Endothelial cell of umbilical vein (primary cell): ENCODE measurements at regions not wholly inside any gene's neighbourhood (a gene's known extent, or its start where the extent isn't known, plus 50 kb on each side); places are given as distances from the start of the nearest gene placed in this dataset.

Source experiments
- BruUV-seq: library from RNA; stranded (reverse); fragments of 400-500 nt; replicated peaks from 2 replicates; lab custom pipeline; 2021; lab: Mats Ljungman, UMichigan
- CTCF ChIA-PET: fragments of 300-600, 350-600 bp; sonication (Branson Sonifier 250); formaldehyde crosslinking; loops from one replicate; lab custom pipeline; 2021; ENCODE audit warnings: antibody characterized with exemption, inconsistent platforms; lab: Charles Lee
- POLR2A ChIA-PET: fragments of 300-600, 350-600 bp; sonication (Branson Sonifier 250); formaldehyde crosslinking; loops from one replicate; lab custom pipeline; 2021; ENCODE audit warnings: antibody characterized with exemption, inconsistent platforms; lab: Charles Lee
- DNase-seq: peaks from one replicate; pipeline ENCODE4 v3.0.0-alpha.2; 2011; ENCODE audit warnings: low read depth, low spot score
- FAIRE-seq: peaks from 2 replicates; lab custom pipeline; 2011; peaks lifted over from hg19 to GRCh38; lab: Jason Lieb, UNC
- H2AFZ ChIP-seq: 2 replicates; pipeline ENCODE4 v1.6.0; 2012; ENCODE audit warnings: low read depth, low read length, control low read depth, inconsistent platforms
- H3K27ac ChIP-seq: 2 replicates; pipeline ENCODE4 v1.5.1; 2011; ENCODE audit warnings: low read depth, mild to moderate bottlenecking, control low read depth, low read length, moderate library complexity; ENCODE audit not compliant: insufficient read depth
- H3K27me3 ChIP-seq, 2 experiments: 2 replicates each; pipeline versions ENCODE4 v1.6.0 to v1.6.1; 2011; ENCODE audit warnings: low read length in 2 of 2, mixed read lengths in 1 of 2; ENCODE audit not compliant: control insufficient read depth in 2 of 2, insufficient read depth in 2 of 2
- H3K36me3 ChIP-seq, 2 experiments: 2 replicates in 1 of 2; 3 replicates in 1 of 2; pipeline ENCODE4 v1.5.1; 2011; ENCODE audit warnings: low read length in 2 of 2, mild to moderate bottlenecking in 1 of 2, moderate library complexity in 1 of 2; ENCODE audit not compliant: control insufficient read depth in 2 of 2, insufficient read depth in 2 of 2; ENCODE audit errors: extremely low read depth in 1 of 2
- H3K4me1 ChIP-seq: 3 replicates; pipeline ENCODE4 v1.5.1; 2011; ENCODE audit warnings: mild to moderate bottlenecking, low read length; ENCODE audit not compliant: control insufficient read depth, insufficient read depth; ENCODE audit errors: extremely low read depth
- H3K4me2 ChIP-seq: 2 replicates; pipeline ENCODE4 v1.6.1; 2011; ENCODE audit warnings: low read length, control low read depth, mixed read lengths; ENCODE audit not compliant: insufficient read depth
- H3K4me3 ChIP-seq, 3 experiments: fragments of 200-600 bp in 1 of 3; sonication (generic), shearing (Covaris generic) in 1 of 3; replicated peaks in 1 of 3; 2 replicates each; pipeline ENCODE4 v1.5.1; 2011 to 2016; ENCODE audit warnings: control low read depth in 3 of 3, low read length in 3 of 3, mild to moderate bottlenecking in 2 of 3, inconsistent platforms in 1 of 3, low read depth in 1 of 3, moderate library complexity in 1 of 3; ENCODE audit not compliant: insufficient read depth in 1 of 3
- H3K79me2 ChIP-seq: 2 replicates; pipeline ENCODE4 v1.6.0; 2012; ENCODE audit warnings: low read length, inconsistent platforms; ENCODE audit not compliant: control insufficient read depth, insufficient read depth
- H3K9ac ChIP-seq: replicated peaks from 2 replicates; pipeline ENCODE3; 2011; ENCODE audit warnings: low read length, control low read depth; ENCODE audit not compliant: insufficient read depth; ENCODE audit errors: extremely low read depth
- H3K9me1 ChIP-seq: replicated peaks from 3 replicates; pipeline ENCODE4 v1.6.0; 2011; ENCODE audit warnings: mild to moderate bottlenecking, low read length; ENCODE audit not compliant: control insufficient read depth, insufficient read depth; ENCODE audit errors: extremely low read depth
- H3K9me3 ChIP-seq: replicated peaks from 2 replicates; pipeline ENCODE4 v1.5.1; 2012; ENCODE audit warnings: low read length, inconsistent platforms; ENCODE audit not compliant: control insufficient read depth, insufficient read depth
- H4K20me1 ChIP-seq: replicated peaks from 2 replicates; pipeline ENCODE3; 2011; ENCODE audit warnings: mild to moderate bottlenecking, low read length; ENCODE audit not compliant: control insufficient read depth, insufficient read depth; ENCODE audit errors: extremely low read depth
- GATA2 ChIP-seq: IDR thresholded peaks from 2 replicates; pipeline ENCODE4 v1.7.0; 2011; ENCODE audit warnings: low read depth, mild to moderate bottlenecking, moderate library complexity, mixed read lengths, low read length; ENCODE audit not compliant: insufficient read length, insufficient read depth
- MYC ChIP-seq: IDR thresholded peaks from one replicate; pipeline ENCODE4 v1.6.1; 2011; ENCODE audit warnings: mild to moderate bottlenecking, low read depth, low read length
- POLR2A ChIP-seq: IDR thresholded peaks from 2 replicates; pipeline ENCODE4 v1.6.1; 2012; ENCODE audit warnings: low read depth, mild to moderate bottlenecking, control low read depth, low read length
- dilution Hi-C: fragments of 300-500 bp; cut with MboI; formaldehyde crosslinking; loops from one replicate; pipeline ENCODE4 v1.15.0; 2019; ENCODE audit warnings: low sequenced_read_pairs; ENCODE audit not compliant: extremely low pct_ligation_motif_present
- intact Hi-C: fragments of 100-400 bp; cut with micrococcal nuclease; formaldehyde crosslinking; loops from one replicate; pipeline ENCODE4 v1.10.0; 2022
- TF ChIP-seq, protein P1 (sequence below): IDR thresholded peaks from 2 replicates; pipeline ENCODE4 v1.6.1; 2011; ENCODE audit not compliant: insufficient read depth, insufficient read length
- TF ChIP-seq, protein P2 (sequence below), 2 donors: IDR thresholded peaks; 1 replicate in 1 of 2; 2 replicates in 1 of 2; pipeline ENCODE4 v1.5.1; 2011; ENCODE audit warnings: low read length in 2 of 2, mild to moderate bottlenecking in 2 of 2, moderate library complexity in 2 of 2, control low read depth in 1 of 2, inconsistent platforms in 1 of 2, low read depth in 1 of 2; ENCODE audit not compliant: insufficient read depth in 1 of 2; ENCODE audit errors: extremely low read depth in 1 of 2

DNA sequence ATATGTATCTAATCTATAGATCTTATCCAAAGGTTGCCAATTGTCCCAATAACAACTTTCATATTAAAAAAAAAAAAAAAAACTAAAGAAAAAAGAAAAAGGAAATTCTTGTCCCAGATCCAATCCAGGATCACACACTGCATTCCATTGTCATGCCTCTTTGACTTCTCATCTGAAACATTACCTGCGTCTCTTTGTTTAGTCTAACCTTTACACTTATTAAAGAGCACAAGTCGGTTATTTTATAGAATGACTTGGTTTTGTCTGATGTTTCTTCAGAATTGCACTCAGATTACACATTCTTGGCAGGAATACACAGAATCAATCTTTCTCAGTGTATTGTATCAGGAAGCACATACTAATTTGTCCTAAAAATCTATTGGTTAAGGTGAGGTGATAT is 392.5 kb upstream of the KLHL29 start:
- dilution Hi-C loops: no loop called here
- H3K4me2 ChIP-seq: no peak overlapping the region
- ChIA-PET CTCF (no interaction called here), POLR2A (no interaction called here)
- DNase-seq: no peak
- H3K4me1 ChIP-seq: no peaks in the 10 kb centered on the region
- H4K20me1 ChIP-seq: no peaks in the 10 kb centered on the region
- no peaks in the 10 kb centered on the region for H3K79me2 ChIP-seq
- H3K36me3 ChIP-seq: no peaks in the 10 kb centered on the region
- BruUV-seq: no TSS peak
- H3K9me1 ChIP-seq: no peaks in the 10 kb centered on the region
- no peak overlapping the region for H3K4me3 ChIP-seq
- H3K9me3 ChIP-seq: peaks cover 2% of the 10 kb centered on the region
- H3K27me3 ChIP-seq: no peaks in the 10 kb centered on the region
- H2AFZ ChIP-seq: no peak overlapping the region
- H3K27ac ChIP-seq: no peak overlapping the region
- H3K9ac ChIP-seq: no peak overlapping the region
- no peak for TF ChIP-seq MYC
- no peak for TF ChIP-seq POLR2A
- TF ChIP-seq, protein P1, sequence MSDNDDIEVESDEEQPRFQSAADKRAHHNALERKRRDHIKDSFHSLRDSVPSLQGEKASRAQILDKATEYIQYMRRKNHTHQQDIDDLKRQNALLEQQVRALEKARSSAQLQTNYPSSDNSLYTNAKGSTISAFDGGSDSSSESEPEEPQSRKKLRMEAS: no peak
- intact Hi-C loops: no loop called here
- no peak for FAIRE-seq

- Histone ChIP-seq H3K9me1 (no peaks in the 10 kb centered on the region), H3K9ac (no peak overlapping the region), H3K4me2 (no peak overlapping the region), H3K4me3 (no peak overlapping the region), H4K20me1 (no peaks in the 10 kb centered on the region), H3K79me2 (no peaks in the 10 kb centered on the region), H3K9me3 (peaks cover 2% of the 10 kb centered on the region), H2AFZ (no peak overlapping the region), H3K4me1 (no peaks in the 10 kb centered on the region), H3K27ac (no peak overlapping the region), H3K36me3 (no peaks in the 10 kb centered on the region), H3K27me3 (no peaks in the 10 kb centered on the region)
- CTCF ChIA-PET: no interaction called here
- no TSS peak for BruUV-seq
- intact Hi-C loops (no loop called here), dilution Hi-C loops (no loop called here)
- no peak for FAIRE-seq
- no peak for DNase-seq
- TF ChIP-seq GATA2 (no peak), MYC (no peak), POLR2A (no peak)
- TF ChIP-seq, protein P2, sequence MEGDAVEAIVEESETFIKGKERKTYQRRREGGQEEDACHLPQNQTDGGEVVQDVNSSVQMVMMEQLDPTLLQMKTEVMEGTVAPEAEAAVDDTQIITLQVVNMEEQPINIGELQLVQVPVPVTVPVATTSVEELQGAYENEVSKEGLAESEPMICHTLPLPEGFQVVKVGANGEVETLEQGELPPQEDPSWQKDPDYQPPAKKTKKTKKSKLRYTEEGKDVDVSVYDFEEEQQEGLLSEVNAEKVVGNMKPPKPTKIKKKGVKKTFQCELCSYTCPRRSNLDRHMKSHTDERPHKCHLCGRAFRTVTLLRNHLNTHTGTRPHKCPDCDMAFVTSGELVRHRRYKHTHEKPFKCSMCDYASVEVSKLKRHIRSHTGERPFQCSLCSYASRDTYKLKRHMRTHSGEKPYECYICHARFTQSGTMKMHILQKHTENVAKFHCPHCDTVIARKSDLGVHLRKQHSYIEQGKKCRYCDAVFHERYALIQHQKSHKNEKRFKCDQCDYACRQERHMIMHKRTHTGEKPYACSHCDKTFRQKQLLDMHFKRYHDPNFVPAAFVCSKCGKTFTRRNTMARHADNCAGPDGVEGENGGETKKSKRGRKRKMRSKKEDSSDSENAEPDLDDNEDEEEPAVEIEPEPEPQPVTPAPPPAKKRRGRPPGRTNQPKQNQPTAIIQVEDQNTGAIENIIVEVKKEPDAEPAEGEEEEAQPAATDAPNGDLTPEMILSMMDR (IDR thresholded peaks at IDR 0.05; ENCODE audit: extremely low read depth in 1 of 2, insufficient read depth in 1 of 2, low read depth in 1 of 2, low read length in 2 of 2): no peak
- TF ChIP-seq, protein P1: no peak
- POLR2A ChIA-PET: no interaction called here
Measured at GRCh38 chr2:22993250-22993649, 391.7 kb upstream of the KLHL29 start.
